ENCODE measurements at regions not wholly inside any gene's neighbourhood (a gene's known extent, or its start where the extent isn't known, plus 50 kb on each side); places are given as distances from the start of the nearest gene placed in this dataset.

DNA sequence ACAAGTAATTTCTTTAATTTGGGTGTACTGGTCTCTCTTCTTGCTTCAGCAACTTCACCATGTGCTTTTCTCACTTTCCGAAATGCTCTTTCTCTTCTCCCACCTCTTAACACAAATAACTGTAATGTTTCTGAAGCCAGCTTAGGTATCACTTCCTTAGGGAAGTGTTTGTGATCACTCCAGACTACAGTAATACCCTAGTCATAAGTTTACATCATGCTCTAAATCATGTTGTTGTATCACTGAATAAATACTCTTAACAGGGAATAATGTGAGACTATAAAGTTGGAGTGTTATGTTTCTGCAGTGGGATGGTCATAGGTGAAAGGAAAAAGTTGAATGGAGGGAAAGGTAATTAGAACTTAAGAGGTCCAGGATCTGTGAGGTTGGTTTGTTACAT is 712.3 kb downstream of the C4orf33 start:
- intact Hi-C loops (cut with micrococcal nuclease) = no loop called here
- H3K9me1 ChIP-seq (ENCODE audit: insufficient read depth, low read length) = no peaks in the 10 kb centered on the region
- no peak for TF ChIP-seq MXI1 (IDR thresholded peaks at IDR 0.05; ENCODE audit: borderline replicate concordance, low read depth, low read length)
- no peak for TF ChIP-seq NFE2L2 (IDR thresholded peaks at IDR 0.05; ENCODE audit: low read depth, low read length)
- TF ChIP-seq RCOR1 (IDR thresholded peaks at IDR 0.05; ENCODE audit: insufficient replicate concordance, low read length) = no peak
- H3K27me3 ChIP-seq (ENCODE audit: control insufficient read depth, insufficient read depth, low read length) = no peaks in the 10 kb centered on the region
- no peak overlapping the region for H3K4ac ChIP-seq (ENCODE audit: low read depth, low read length)
- no peak for ATAC-seq (ENCODE audit: low read depth)
- H3K79me1 ChIP-seq (ENCODE audit: low read depth in 1 of 2, low read length in 2 of 2) = no peaks in the 10 kb centered on the region
- H3K56ac ChIP-seq (ENCODE audit: extremely low read depth, insufficient read depth, low read length) = no peak overlapping the region
- WGBS, 2 experiments (ENCODE audit: extremely low coverage in 2 of 2, insufficient read length in 1 of 2) = no CpG with 5 or more reads among the region's 1 CpG
- H4K5ac ChIP-seq (ENCODE audit: low read depth, low read length) = no peak overlapping the region
- no peak overlapping the region for H3K9ac ChIP-seq (ENCODE audit: low read depth, low read length)
- H3K18ac ChIP-seq (ENCODE audit: low read depth, low read length) = no peak overlapping the region
- CTCF ChIA-PET = no interaction called here
- no peak overlapping the region for H2BK20ac ChIP-seq (ENCODE audit: low read depth, low read length)
- H3K36me3 ChIP-seq (ENCODE audit: control insufficient read depth, insufficient read depth, low read length) = no peaks in the 10 kb centered on the region
- no peak overlapping the region for H3K4me2 ChIP-seq (ENCODE audit: low read depth, low read length)
- no peak overlapping the region for H2AK9ac ChIP-seq (replicated peaks; ENCODE audit: low read depth, low read length, poor library complexity)
- BruUV-seq (replicated peaks) = no TSS peak
- no peak overlapping the region for H2BK120ac ChIP-seq (ENCODE audit: low read depth, low read length)
- H3K4me1 ChIP-seq (ENCODE audit: control insufficient read depth, insufficient read depth, low read length) = no peaks in the 10 kb centered on the region
- DNase-seq = no peak
- no peaks in the 10 kb centered on the region; the same call in 1 of the 2 replicates for H3K9me3 ChIP-seq (ENCODE audit: control insufficient read depth, insufficient read depth, low read length)
- no peak overlapping the region for H3K27ac ChIP-seq (ENCODE audit: insufficient read depth, low read length)
- no peak overlapping the region for H2BK5ac ChIP-seq (ENCODE audit: low read depth, low read length, poor library complexity, severe bottlenecking)
- H3K14ac ChIP-seq (replicated peaks; ENCODE audit: low read depth, low read length) = no peak overlapping the region
- dilution Hi-C loops (cut with HindIII; ENCODE audit: low sequenced_read_pairs, unreplicated experiment) = no loop called here
- POLR2A ChIA-PET (ENCODE audit: unreplicated experiment) = no interaction called here
- H4K91ac ChIP-seq (ENCODE audit: insufficient read depth, low read depth, low read length) = no peak overlapping the region
- H3K23ac ChIP-seq (ENCODE audit: low read depth, low read length) = no peak overlapping the region
- H4K20me1 ChIP-seq (ENCODE audit: insufficient read depth, low read length) = no peaks in the 10 kb centered on the region
- in situ Hi-C loops (cut with MboI; ENCODE audit: low sequenced_read_pairs) = no loop called here
- H4K8ac ChIP-seq (ENCODE audit: low read depth in 2 of 2, low read length in 2 of 2) = no peak overlapping the region
- no peak overlapping the region for H3K4me3 ChIP-seq (ENCODE audit: insufficient read depth, low read depth, low read length)
- no peak overlapping the region for H2AK5ac ChIP-seq (ENCODE audit: low read depth, low read length)
- no peak overlapping the region for H2BK15ac ChIP-seq (ENCODE audit: low read depth, low read length)
- H2AFZ ChIP-seq (replicated peaks; ENCODE audit: low read length, poor library complexity) = no peak overlapping the region

All from IMR-90 (cell line).